GM21717 (cell line): ENCODE measurements at regions not wholly inside any gene's neighbourhood (a gene's known extent, or its start where the extent isn't known, plus 50 kb on each side); places are given as distances from the start of the nearest gene placed in this dataset.
"Not testable (repeated sequence)": the region's sequence is repeated elsewhere in the genome, so short reads cannot be mapped to it uniquely, and the experiment has no call there.

Experiments used
- ATAC-seq: cut with Tn5 transposase; IDR thresholded peaks from one replicate; pipeline ENCODE4 v1.9.1; 2021; ENCODE audit warnings: mild to moderate bottlenecking, moderate library complexity; ENCODE audit not compliant: unreplicated experiment

DNA sequence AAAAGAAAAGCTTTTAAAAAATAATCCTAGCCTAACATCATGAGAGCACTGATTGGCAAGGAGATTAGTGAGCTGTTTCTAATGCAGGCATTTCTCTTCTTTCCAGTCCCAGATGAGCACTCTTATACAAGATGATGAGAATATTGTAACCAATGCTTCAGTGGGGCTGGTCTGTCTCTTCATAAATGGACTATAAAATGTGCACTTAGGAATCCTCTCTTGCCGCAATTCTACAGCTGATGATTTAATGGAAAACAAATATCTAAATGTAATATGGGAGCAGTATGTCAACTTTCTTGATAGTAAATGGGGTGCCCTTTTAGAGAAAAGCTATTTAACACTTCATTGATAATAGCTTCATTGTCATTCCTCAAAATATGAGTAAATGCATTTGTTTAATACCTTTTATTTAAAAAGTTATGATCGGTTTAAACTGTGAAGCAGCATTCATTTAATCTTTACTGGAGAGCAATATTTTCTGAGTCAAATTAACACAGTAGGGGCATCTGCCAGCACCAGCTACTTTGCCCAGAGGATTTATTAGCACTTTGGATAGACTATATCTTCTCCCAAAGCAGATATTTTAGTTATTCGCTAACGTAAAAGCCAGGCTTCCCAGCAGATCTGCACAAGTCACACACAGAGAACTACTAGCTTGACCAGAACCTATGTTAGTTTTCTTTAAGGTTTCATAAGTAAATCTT is 985.9 kb downstream of the DIPK2A start:
- no peak for ATAC-seq

DNA sequence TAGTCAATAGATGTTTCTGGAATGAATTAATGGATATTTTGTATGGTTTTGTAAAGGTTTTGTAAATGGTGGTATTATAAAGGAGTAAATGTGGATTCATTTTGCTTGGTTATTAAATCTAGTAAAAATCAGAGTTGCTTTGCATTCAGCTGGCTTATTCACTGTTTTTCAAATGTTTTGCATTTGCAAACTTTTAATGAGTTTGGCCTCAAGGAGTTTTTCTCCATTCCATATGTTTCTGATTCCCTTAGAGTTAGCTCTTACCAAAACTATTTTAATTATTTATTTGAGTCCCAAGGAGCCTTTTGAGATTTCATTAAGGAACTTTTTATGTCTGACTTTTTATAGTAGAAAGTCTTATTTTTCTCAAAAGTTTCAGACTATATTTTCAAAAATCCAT is 992.2 kb downstream of the DIPK2A start:
- ATAC-seq: no peak

DNA sequence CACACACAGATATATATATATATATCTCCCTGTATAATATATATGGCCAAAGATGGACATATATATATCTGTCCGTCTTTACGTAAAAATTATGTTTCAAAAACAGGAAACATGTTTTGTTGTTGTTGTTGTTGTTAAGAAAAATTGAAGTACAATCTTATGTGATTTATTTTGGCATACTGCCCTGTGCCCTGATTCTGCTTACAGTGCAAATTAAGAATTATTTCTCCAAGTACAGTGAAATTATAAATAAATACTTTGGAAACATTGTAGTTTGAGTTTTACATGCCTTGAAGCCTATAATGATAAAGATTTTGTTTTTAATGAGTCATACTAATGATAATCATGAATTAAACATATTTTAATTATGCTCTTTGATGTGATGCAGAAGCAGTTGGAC is 994.9 kb downstream of the DIPK2A start:
- no peak for ATAC-seq

- ATAC-seq: no peak
These were observed 997.2 kb downstream of the DIPK2A start for GRCh38 chr3:144968750-144969350.

DNA sequence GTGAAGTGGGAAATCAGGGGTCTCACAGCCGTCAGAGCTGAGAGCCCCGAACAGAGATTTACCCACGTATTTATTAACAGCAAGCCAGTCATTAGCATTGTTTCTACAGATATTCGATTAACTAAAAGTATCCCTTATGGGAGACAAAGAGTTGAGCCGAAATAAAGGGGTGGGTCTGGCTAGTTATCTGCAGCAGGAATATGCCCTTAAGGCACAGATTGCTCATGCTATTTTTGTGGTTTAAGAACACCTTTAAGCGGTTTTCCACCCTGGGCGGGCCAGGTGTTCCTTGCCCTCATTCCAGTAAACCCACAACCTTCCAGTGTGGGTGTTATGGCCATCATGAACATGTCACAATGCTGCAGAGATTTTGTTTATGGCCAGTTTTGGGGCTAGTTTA is 1012.9 kb downstream of the DIPK2A start:
- not testable (repeated sequence) for ATAC-seq

GRCh38 chr3:144989807-144990206 is 1018.2 kb downstream of the DIPK2A start:
- no peak for ATAC-seq

DNA sequence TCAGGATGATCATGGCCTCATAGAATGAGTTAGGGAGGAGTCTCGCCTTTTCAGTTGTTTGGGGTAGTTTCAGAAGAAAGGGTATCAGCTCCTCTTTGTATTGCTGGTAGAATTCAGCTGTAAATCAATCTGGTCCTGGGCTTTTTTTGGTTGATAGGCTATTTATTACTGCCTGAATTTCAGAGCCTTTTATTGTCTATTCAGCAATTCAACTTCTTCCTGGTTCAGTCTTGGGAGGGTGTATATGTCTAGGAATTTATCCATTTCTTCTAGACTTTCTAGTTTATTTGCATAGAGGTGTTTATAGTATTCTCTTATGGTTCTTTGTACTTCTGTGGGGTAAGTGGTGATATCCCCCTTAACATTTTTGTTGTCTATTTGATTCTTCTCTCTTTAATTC is 1024.2 kb downstream of the DIPK2A start:
- ATAC-seq: no peak

GRCh38 chr3:145005427-145005826 is 1033.8 kb downstream of the DIPK2A start:
- no peak for ATAC-seq

DNA sequence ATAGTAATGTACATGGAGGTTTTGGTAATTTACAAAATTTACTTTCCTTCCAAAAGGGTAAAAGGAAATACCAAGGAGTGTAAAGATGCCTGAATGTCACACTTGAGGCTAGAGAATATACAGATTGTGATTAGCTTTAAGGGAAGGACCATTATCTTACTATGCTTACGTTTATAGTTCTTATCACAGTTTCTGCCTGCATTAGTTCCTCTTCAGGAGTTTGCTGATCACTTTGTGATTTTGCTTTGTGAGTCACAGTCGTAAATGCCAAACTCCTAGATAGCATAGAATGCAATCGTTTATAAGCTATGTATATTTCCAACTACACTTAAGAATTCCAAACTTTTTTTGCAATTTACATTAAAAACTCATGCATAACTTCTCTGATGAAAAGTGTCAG is 1034.6 kb downstream of the DIPK2A start:
- ATAC-seq: no peak

DNA sequence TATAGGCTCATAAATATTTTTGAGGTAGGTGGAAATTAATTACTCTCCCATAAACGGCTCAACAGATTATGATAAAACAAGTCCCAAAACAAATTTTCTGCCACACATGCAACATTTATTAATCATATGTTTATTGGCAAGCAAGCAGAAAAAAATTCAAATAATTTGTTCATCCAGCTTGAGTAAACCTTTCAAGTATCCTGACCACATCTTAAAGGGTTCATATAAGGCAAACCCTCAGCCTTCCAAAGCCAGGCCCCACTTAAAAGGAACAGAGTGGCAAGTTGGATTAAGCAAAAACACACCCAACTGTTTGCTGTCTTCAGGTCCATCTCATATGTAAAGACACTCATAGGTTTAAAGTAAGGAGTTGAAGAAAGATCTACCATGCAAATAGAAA is 1042.3 kb downstream of the DIPK2A start:
- no peak for ATAC-seq

- no peak for ATAC-seq
These were observed 1043.6 kb downstream of the DIPK2A start for GRCh38 chr3:145015253-145015652.

- ATAC-seq: no peak
These were observed 1046.3 kb downstream of the DIPK2A start for GRCh38 chr3:145017959-145018358.

GRCh38 chr3:145022447-145022846 is 1050.8 kb downstream of the DIPK2A start:
- ATAC-seq: no peak

GRCh38 chr3:145024700-145025099 is 1053.1 kb downstream of the DIPK2A start:
- no peak for ATAC-seq

GRCh38 chr3:145027186-145027585 is 1055.6 kb downstream of the DIPK2A start:
- ATAC-seq: not testable (repeated sequence)

DNA sequence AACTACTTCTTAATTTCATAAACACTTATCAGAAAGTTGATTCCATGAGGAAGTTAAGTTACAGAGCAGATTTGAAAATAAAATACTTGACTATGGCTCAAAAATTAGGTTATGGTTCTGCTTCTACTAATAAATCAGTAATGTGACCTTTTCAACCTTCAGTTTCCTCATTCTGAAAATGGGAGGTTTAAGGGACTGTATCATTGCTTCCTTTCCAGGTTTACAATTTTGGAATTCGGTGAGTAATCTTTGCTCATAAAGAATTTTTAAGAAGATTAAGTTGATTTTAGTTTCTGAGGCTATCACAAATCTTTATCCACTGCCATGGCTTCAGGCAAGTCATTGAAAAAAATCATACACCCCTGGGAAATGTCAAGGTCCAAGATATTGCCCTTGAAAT is 1061.2 kb downstream of the DIPK2A start:
- ATAC-seq: no peak

DNA sequence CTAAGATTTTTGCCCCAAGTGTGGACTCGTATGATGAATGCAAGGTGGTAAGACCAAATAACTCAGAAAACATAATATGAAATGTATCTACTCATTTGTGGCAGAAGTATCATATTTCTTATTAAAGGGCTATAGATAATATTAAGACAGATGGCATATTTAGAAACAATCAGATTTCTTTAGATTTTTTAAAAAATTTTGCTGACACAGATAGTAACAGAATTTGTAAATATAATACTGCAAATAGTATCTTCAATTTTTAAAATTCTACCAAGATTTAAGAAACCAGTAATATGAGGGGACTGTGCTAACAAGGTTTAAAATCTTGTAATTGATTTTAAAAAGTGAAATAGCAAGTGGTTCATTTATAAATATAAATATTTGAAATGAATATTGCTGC is 1064.1 kb downstream of the DIPK2A start:
- no peak for ATAC-seq

- not testable (repeated sequence) for ATAC-seq
These were observed 1082.4 kb downstream of the DIPK2A start for GRCh38 chr3:145054055-145054454.

DNA sequence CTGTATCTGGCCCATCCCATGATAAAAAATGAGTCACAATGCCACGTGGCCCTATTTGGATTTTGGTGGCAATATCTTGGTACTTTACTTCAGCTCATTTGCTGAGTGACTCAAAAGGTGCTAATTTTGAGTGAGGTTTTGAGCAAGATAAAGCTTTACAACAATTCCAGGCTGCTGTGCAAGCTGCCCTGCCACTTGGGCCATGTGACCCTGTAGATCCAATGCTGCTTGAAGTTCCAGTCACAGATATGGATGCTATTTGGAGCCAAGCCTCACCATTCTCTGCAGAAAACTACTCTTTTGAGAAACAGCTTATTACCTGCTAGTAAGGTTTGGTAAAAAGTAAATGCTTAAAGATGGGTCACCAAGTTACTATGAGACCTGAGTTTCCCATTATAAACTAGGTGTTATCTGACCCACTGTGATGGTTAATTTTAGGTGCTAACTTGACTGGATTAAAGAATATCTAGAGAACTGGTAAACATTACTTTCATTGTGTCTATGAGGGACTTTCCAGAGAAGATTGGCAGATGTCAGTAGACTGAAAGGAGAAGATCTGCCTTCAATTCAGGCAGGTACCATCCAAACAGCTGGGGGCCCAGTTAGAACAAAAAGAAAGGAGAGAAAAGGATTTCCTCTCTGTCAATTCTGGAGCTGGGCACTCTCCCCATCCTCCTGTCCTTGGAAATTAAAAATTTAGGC is 1083.9 kb downstream of the DIPK2A start:
- ATAC-seq: no peak

DNA sequence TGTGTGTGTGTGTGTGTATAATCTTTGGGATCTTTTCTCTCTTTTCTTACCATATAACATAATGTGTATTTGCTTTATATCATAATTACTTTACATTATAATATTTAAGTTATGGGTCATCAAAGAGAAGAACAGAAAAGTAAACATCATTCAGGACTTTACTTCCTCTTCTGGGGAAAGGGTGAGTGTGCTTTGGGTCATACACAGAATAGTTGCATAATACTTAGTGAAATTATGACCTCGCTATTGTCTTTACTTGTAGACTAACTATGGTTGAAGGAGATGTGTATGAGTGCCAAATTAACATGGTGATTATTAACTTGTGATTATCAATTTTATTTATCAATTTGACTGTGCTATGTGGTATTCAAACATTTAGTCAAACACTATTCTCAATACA is 1086.9 kb downstream of the DIPK2A start:
- no peak for ATAC-seq

GRCh38 chr3:145063616-145064015 is 1092.0 kb downstream of the DIPK2A start:
- ATAC-seq: no peak

GRCh38 chr3:145070795-145071194 is 1090.2 kb downstream of the PLOD2 start:
- ATAC-seq: no peak
